ENCODE measurements at regions not wholly inside any gene's neighbourhood (a gene's known extent, or its start where the extent isn't known, plus 50 kb on each side); places are given as distances from the start of the nearest gene placed in this dataset.

GRCh38 chrX:38861489-38861888 is 60.2 kb downstream of the MID1IP1 start:
- Histone ChIP-seq H4K91ac (ENCODE audit: insufficient read depth, low read depth, low read length) (no peak overlapping the region), H3K4me2 (ENCODE audit: low read depth, low read length) (no peak overlapping the region), H2BK120ac (ENCODE audit: low read depth, low read length) (no peak overlapping the region), H2AK9ac (replicated peaks; ENCODE audit: low read depth, low read length, poor library complexity) (no peak overlapping the region), H3K9ac (ENCODE audit: low read depth, low read length) (no peak overlapping the region), H2AFZ (replicated peaks; ENCODE audit: low read length, poor library complexity) (no peak overlapping the region), H3K9me3 (ENCODE audit: control insufficient read depth, insufficient read depth, low read length) (no peaks in the 10 kb centered on the region), H3K56ac (ENCODE audit: extremely low read depth, insufficient read depth, low read length) (no peak overlapping the region), H3K9me1 (ENCODE audit: insufficient read depth, low read length) (no peaks in the 10 kb centered on the region), H3K27ac (ENCODE audit: insufficient read depth, low read length) (no peak overlapping the region), H3K4ac (ENCODE audit: low read depth, low read length) (no peak overlapping the region), H4K20me1 (ENCODE audit: insufficient read depth, low read length) (no peaks in the 10 kb centered on the region), H3K27me3 (ENCODE audit: control insufficient read depth, insufficient read depth, low read length) (peaks cover 3% of the 10 kb centered on the region), H3K4me1 (ENCODE audit: control insufficient read depth, insufficient read depth, low read length) (no peaks in the 10 kb centered on the region), H3K4me3 (ENCODE audit: insufficient read depth, low read depth, low read length) (no peak overlapping the region), H3K14ac (replicated peaks; ENCODE audit: low read depth, low read length) (no peak overlapping the region), H2BK15ac (ENCODE audit: low read depth, low read length) (no peak overlapping the region), H2AK5ac (ENCODE audit: low read depth, low read length) (no peak overlapping the region), H2BK5ac (ENCODE audit: low read depth, low read length, poor library complexity, severe bottlenecking) (no peak overlapping the region), H3K36me3 (ENCODE audit: control insufficient read depth, insufficient read depth, low read length) (no peaks in the 10 kb centered on the region), H3K23ac (ENCODE audit: low read depth, low read length) (no peak overlapping the region), H4K5ac (ENCODE audit: low read depth, low read length) (no peak overlapping the region), H2BK20ac (ENCODE audit: low read depth, low read length) (no peak overlapping the region), H4K8ac (ENCODE audit: low read depth in 2 of 2, low read length in 2 of 2) (no peak overlapping the region), H3K18ac (ENCODE audit: low read depth, low read length) (no peak overlapping the region), H3K79me1 (ENCODE audit: low read depth in 1 of 2, low read length in 2 of 2) (no peaks in the 10 kb centered on the region)
- CTCF ChIA-PET = no interaction called here
- no peak for TF ChIP-seq BHLHE40 (IDR thresholded peaks at IDR 0.05; ENCODE audit: low read depth, low read length)
- TF ChIP-seq RCOR1 (IDR thresholded peaks at IDR 0.05; ENCODE audit: insufficient replicate concordance, low read length) = no peak
- no peak for TF ChIP-seq MAZ (IDR thresholded peaks at IDR 0.05; ENCODE audit: borderline replicate concordance, low read depth, low read length)
- TF ChIP-seq RAD21 (IDR thresholded peaks at IDR 0.05; ENCODE audit: low read length) = no peak
- TF ChIP-seq FOS (IDR thresholded peaks at IDR 0.05; ENCODE audit: low read depth, low read length) = no peak
- peak; percentile 56 for TF ChIP-seq CEBPB (IDR thresholded peaks at IDR 0.05; ENCODE audit: low read depth, low read length)
- peak; percentile 15 for DNase-seq
- ATAC-seq (ENCODE audit: low read depth) = no peak
- intact Hi-C loops (cut with micrococcal nuclease) = no loop called here
- dilution Hi-C loops (cut with HindIII; ENCODE audit: low sequenced_read_pairs, unreplicated experiment) = no loop called here
- POLR2A ChIA-PET (ENCODE audit: unreplicated experiment) = interaction anchor here (1.0 kb wide), 1 partner anchor 251 kb away, joined by 3 read pairs; no protein-coding TSS in a partner anchor
- WGBS, 2 experiments (ENCODE audit: extremely low coverage in 2 of 2, insufficient read length in 1 of 2) = 80% methylated on average over 1 of the region's 2 CpGs; no CpG with 5 or more reads in 1 of the 2 experiments
- BruUV-seq (replicated peaks) = no TSS peak
- in situ Hi-C loops (cut with MboI; ENCODE audit: low sequenced_read_pairs) = no loop called here

Measured in IMR-90 (cell line).